HG03139 (cell line): ENCODE measurements at regions not wholly inside any gene's neighbourhood (a gene's known extent, or its start where the extent isn't known, plus 50 kb on each side); places are given as distances from the start of the nearest gene placed in this dataset.
"Not testable (repeated sequence)": the region's sequence is repeated elsewhere in the genome, so short reads cannot be mapped to it uniquely, and the experiment has no call there.

Experiments
- ATAC-seq: cut with Tn5 transposase; IDR thresholded peaks from one replicate; pipeline ENCODE4 v1.9.1; 2021; ENCODE audit not compliant: unreplicated experiment

- no peak for ATAC-seq
Measured at GRCh38 chr10:45520476-45520875, 146.5 kb downstream of the ALOX5 start.

GRCh38 chr10:45518741-45519140, 144.7 kb downstream of the ALOX5 start:
- ATAC-seq, result no peak

GRCh38 chr10:45515630-45516029, 141.6 kb downstream of the ALOX5 start:
- no peak for ATAC-seq

- no peak for ATAC-seq
Measured at GRCh38 chr10:45514291-45515270, 140.6 kb downstream of the ALOX5 start.

- ATAC-seq, result no peak
Measured at GRCh38 chr10:45513551-45513950, 139.5 kb downstream of the ALOX5 start.

GRCh38 chr10:45511926-45512325, 137.9 kb downstream of the ALOX5 start:
- not testable (repeated sequence) for ATAC-seq

GRCh38 chr10:45509491-45509890, 135.5 kb downstream of the ALOX5 start:
- ATAC-seq, result no peak

- ATAC-seq, result no peak
Measured at GRCh38 chr10:45505311-45505710, 131.3 kb downstream of the ALOX5 start.

GRCh38 chr10:45502458-45502857, 128.4 kb downstream of the ALOX5 start:
- ATAC-seq, result no peak

- no peak for ATAC-seq
Measured at GRCh38 chr10:45501791-45502190, 127.8 kb downstream of the ALOX5 start.

- ATAC-seq, result no peak
Measured at GRCh38 chr10:45500798-45501197, 126.8 kb downstream of the ALOX5 start.

- ATAC-seq, result no peak
Measured at GRCh38 chr10:45500304-45500703, 126.3 kb downstream of the ALOX5 start.

GRCh38 chr10:45495438-45496152, 121.6 kb downstream of the ALOX5 start:
- no peak for ATAC-seq
